Thoracic aorta (tissue), 2 donors: ENCODE measurements at regions not wholly inside any gene's neighbourhood (a gene's known extent, or its start where the extent isn't known, plus 50 kb on each side); places are given as distances from the start of the nearest gene placed in this dataset.

ENCODE experiments used
- ATAC-seq: fragments of 150-250 bp; one replicate; pipeline ENCODE4 v1.8.0; 2017; ENCODE audit warnings: low read depth; ENCODE audit not compliant: insufficient number of reproducible peaks, low FRiP score
- DNase-seq: peaks from one replicate; pipeline ENCODE4 v3.0.0-alpha.2; 2020; ENCODE audit warnings: low spot score
- H3K27ac ChIP-seq, 2 donors: fragments of 200-600 bp; sonication (generic); 1 replicate in 1 of 2; 2 replicates in 1 of 2; pipeline ENCODE4 v1.5.1; 2016; ENCODE audit warnings: mild to moderate bottlenecking in 2 of 2, moderate library complexity in 2 of 2
- H3K27me3 ChIP-seq: fragments of 200-600 bp; sonication (generic); replicated peaks from 2 replicates; pipeline ENCODE4 v1.6.0; 2016; ENCODE audit warnings: mild to moderate bottlenecking; ENCODE audit not compliant: insufficient read depth
- H3K36me3 ChIP-seq: fragments of 200-600 bp; sonication (generic); one replicate; pipeline ENCODE4 v1.5.1; 2016
- H3K4me1 ChIP-seq, 2 donors: fragments of 200-600 bp; sonication (generic); 1 replicate in 1 of 2; 2 replicates in 1 of 2; pipeline versions ENCODE4 v1.5.1 to v1.6.0; 2016; ENCODE audit warnings: low read depth in 2 of 2, mild to moderate bottlenecking in 1 of 2; ENCODE audit not compliant: control insufficient read depth in 1 of 2
- H3K4me3 ChIP-seq: fragments of 200-600 bp; sonication (generic); 2 replicates; pipeline ENCODE4 v1.5.1; 2016; ENCODE audit warnings: mild to moderate bottlenecking
- H3K9me3 ChIP-seq: fragments of 200-600 bp; sonication (generic); 2 replicates; pipeline ENCODE4 v1.5.1; 2016
- CTCF ChIP-seq: fragments of 200-600 bp; sonication (generic); IDR thresholded peaks from one replicate; pipeline ENCODE4 v1.5.1; 2019; ENCODE audit warnings: antibody characterized with exemption

- Histone ChIP-seq H3K4me1 (no peaks in the 10 kb centered on the region), H3K4me3 (no peak overlapping the region), H3K36me3 (no peaks in the 10 kb centered on the region), H3K27ac (no peak overlapping the region), H3K27me3 (no peaks in the 10 kb centered on the region), H3K9me3 (no peaks in the 10 kb centered on the region)
- TF ChIP-seq CTCF = no peak
- DNase-seq (no peak), ATAC-seq (no peak)
Observed at GRCh38 chr2:14387332-14387731, 245.2 kb upstream of the LRATD1 start.

GRCh38 chr2:14388724-14389123, 243.8 kb upstream of the LRATD1 start:
- no peak for ATAC-seq
- no peak for TF ChIP-seq CTCF
- no peaks in the 10 kb centered on the region for H3K27me3 ChIP-seq
- no peaks in the 10 kb centered on the region for H3K4me1 ChIP-seq
- H3K27ac ChIP-seq = no peak overlapping the region
- DNase-seq = no peak
- no peaks in the 10 kb centered on the region for H3K9me3 ChIP-seq
- no peaks in the 10 kb centered on the region for H3K36me3 ChIP-seq
- no peak overlapping the region for H3K4me3 ChIP-seq

- TF ChIP-seq CTCF = no peak
- Histone ChIP-seq H3K4me3 (no peak overlapping the region), H3K4me1 (no peaks in the 10 kb centered on the region), H3K27me3 (no peaks in the 10 kb centered on the region), H3K27ac (no peak overlapping the region), H3K36me3 (no peaks in the 10 kb centered on the region), H3K9me3 (no peaks in the 10 kb centered on the region)
- ATAC-seq (no peak), DNase-seq (no peak)
Observed at GRCh38 chr2:14396533-14397083, 235.9 kb upstream of the LRATD1 start.

GRCh38 chr2:14398641-14399040, 233.9 kb upstream of the LRATD1 start:
- DNase-seq (no peak), ATAC-seq (no peak)
- H3K27ac ChIP-seq = no peak overlapping the region
- no peaks in the 10 kb centered on the region for H3K27me3 ChIP-seq
- H3K4me1 ChIP-seq = no peaks in the 10 kb centered on the region
- H3K9me3 ChIP-seq = no peaks in the 10 kb centered on the region
- H3K36me3 ChIP-seq = no peaks in the 10 kb centered on the region
- no peak overlapping the region for H3K4me3 ChIP-seq
- TF ChIP-seq CTCF = no peak

GRCh38 chr2:14401873-14402272, 230.6 kb upstream of the LRATD1 start:
- no peak for TF ChIP-seq CTCF
- Histone ChIP-seq H3K4me1 (no peaks in the 10 kb centered on the region), H3K4me3 (no peak overlapping the region), H3K27ac (no peak overlapping the region), H3K27me3 (no peaks in the 10 kb centered on the region), H3K36me3 (no peaks in the 10 kb centered on the region), H3K9me3 (no peaks in the 10 kb centered on the region)
- ATAC-seq = no peak
- DNase-seq = no peak
